Chondrocyte (in vitro differentiated cells): ENCODE measurements at regions not wholly inside any gene's neighbourhood (a gene's known extent, or its start where the extent isn't known, plus 50 kb on each side); places are given as distances from the start of the nearest gene placed in this dataset.

ENCODE experiments used
- DNase-seq: peaks from one replicate; pipeline ENCODE4 v3.0.0; 2021; ENCODE audit warnings: mixed read lengths, low spot score
- H3K27ac Mint-ChIP-seq: one replicate; pipeline ENCODE4 v1.8.0; 2021; ENCODE audit warnings: mild to moderate bottlenecking, moderate library complexity, mixed read lengths; ENCODE audit not compliant: unreplicated experiment
- H3K27me3 Mint-ChIP-seq: 2 replicates; pipeline ENCODE4 v1.8.0; 2021; ENCODE audit warnings: low read depth, mixed read lengths
- H3K36me3 Mint-ChIP-seq: 2 replicates; pipeline ENCODE4 v1.8.0; 2021; ENCODE audit warnings: low read depth, mixed read lengths
- H3K4me1 Mint-ChIP-seq: 2 replicates; pipeline ENCODE4 v1.8.0; 2021; ENCODE audit warnings: low read depth, mild to moderate bottlenecking, mixed read lengths
- H3K4me3 Mint-ChIP-seq: one replicate; pipeline ENCODE4 v1.8.0; 2021; ENCODE audit warnings: mild to moderate bottlenecking, moderate library complexity, mixed read lengths; ENCODE audit not compliant: unreplicated experiment
- H3K9me3 Mint-ChIP-seq: 2 replicates; pipeline ENCODE4 v1.8.0; 2021; ENCODE audit warnings: low read depth, mixed read lengths
- TF ChIP-seq, protein P1 (sequence below): fragments of 200-600 bp; sonication (generic); IDR thresholded peaks from 2 replicates; pipeline ENCODE4 v1.5.0; 2021; ENCODE audit warnings: antibody characterized with exemption, mild to moderate bottlenecking, moderate library complexity

DNA sequence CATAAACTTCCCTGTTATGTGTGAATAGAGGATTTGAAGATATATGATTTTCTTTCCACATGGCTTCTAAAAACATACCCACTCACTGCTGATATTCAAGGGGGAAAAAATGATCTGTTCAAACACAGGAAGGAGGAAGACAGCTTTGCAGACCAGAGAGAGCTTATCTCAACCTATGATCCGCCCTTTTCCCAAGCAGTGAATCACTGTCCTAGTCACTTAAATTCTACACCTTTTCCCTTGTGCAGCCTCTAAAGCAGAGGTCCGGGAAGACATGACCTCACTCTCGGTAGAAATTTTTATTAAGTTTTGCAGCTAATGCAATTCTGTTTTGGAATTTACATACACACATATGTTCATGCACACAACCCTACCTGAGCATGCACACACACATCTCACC, 197.2 kb downstream of the DIRAS2 start:
- H3K9me3 Mint-ChIP-seq, result no peaks in the 10 kb centered on the region
- H3K4me1 Mint-ChIP-seq, result peaks cover 26% of the 10 kb centered on the region
- DNase-seq, result no peak
- no peaks in the 10 kb centered on the region for H3K27me3 Mint-ChIP-seq
- no peaks in the 10 kb centered on the region for H3K36me3 Mint-ChIP-seq
- no peak overlapping the region for H3K4me3 Mint-ChIP-seq
- TF ChIP-seq, protein P1, sequence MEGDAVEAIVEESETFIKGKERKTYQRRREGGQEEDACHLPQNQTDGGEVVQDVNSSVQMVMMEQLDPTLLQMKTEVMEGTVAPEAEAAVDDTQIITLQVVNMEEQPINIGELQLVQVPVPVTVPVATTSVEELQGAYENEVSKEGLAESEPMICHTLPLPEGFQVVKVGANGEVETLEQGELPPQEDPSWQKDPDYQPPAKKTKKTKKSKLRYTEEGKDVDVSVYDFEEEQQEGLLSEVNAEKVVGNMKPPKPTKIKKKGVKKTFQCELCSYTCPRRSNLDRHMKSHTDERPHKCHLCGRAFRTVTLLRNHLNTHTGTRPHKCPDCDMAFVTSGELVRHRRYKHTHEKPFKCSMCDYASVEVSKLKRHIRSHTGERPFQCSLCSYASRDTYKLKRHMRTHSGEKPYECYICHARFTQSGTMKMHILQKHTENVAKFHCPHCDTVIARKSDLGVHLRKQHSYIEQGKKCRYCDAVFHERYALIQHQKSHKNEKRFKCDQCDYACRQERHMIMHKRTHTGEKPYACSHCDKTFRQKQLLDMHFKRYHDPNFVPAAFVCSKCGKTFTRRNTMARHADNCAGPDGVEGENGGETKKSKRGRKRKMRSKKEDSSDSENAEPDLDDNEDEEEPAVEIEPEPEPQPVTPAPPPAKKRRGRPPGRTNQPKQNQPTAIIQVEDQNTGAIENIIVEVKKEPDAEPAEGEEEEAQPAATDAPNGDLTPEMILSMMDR, result no peak
- H3K27ac Mint-ChIP-seq, result no peak overlapping the region

DNA sequence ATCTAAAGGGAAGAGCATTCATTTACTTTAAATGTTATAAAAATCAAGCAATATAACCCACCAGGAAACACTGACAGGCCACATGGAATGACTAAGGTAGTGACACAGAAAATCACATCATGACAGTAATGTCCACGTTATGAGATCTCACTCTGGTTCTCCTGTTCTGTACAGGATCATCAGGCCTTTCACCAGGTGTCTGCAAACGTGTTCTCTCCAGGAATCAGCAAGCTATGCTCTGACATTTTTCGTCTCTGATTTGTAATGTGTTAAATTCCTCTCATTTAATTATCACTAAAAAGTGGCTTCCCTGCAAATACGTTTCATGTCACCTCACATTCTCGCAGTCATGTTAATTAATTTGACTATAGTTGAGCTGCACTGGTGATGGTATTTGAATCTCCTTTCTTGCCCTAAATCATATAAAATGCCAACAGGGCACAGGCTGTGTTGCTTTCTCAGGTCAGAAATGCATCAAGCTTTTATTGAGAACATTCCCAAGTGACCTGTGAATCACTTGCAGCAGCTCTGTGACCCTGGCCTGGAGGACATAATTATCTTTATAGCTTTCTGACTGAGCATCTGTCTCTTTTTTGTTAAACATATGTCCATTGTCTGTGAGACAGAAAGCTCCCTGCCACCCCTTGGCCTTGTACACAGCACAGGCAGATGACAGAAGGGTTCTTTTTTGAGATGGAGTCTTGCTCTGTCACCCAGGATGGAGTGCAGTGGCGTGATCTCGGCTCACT, 196.2 kb downstream of the DIRAS2 start:
- Mint-ChIP-seq H3K9me3 (no peaks in the 10 kb centered on the region), H3K4me1 (peaks cover 26% of the 10 kb centered on the region), H3K27me3 (no peaks in the 10 kb centered on the region), H3K4me3 (no peak overlapping the region), H3K27ac (no peak overlapping the region), H3K36me3 (no peaks in the 10 kb centered on the region)
- TF ChIP-seq, protein P1, result no peak
- no peak for DNase-seq

DNA sequence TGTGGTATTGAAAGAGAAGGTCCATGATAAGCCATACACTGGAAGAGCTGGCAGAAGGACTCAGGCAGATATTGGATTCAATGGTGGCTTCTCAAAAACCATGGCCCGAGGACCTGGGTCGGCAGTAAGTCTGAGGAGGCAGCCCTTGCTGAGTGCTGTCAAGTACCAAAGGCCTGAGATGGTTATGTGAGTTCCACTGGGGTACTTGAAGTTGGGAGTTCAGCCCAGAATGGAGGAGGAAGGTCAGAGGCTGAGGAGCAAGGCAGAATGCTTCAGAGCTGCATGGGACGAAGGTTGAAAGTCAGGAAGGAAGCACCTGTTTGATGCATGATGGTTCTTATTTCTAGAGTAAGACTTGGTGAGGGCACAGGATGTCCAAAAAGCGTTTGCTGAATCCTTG, 194.9 kb downstream of the DIRAS2 start:
- Mint-ChIP-seq H3K4me3 (no peak overlapping the region), H3K27ac (no peak overlapping the region), H3K36me3 (no peaks in the 10 kb centered on the region), H3K27me3 (no peaks in the 10 kb centered on the region), H3K4me1 (peaks cover 14% of the 10 kb centered on the region), H3K9me3 (no peaks in the 10 kb centered on the region)
- no peak for DNase-seq
- TF ChIP-seq, protein P1, result no peak

DNA sequence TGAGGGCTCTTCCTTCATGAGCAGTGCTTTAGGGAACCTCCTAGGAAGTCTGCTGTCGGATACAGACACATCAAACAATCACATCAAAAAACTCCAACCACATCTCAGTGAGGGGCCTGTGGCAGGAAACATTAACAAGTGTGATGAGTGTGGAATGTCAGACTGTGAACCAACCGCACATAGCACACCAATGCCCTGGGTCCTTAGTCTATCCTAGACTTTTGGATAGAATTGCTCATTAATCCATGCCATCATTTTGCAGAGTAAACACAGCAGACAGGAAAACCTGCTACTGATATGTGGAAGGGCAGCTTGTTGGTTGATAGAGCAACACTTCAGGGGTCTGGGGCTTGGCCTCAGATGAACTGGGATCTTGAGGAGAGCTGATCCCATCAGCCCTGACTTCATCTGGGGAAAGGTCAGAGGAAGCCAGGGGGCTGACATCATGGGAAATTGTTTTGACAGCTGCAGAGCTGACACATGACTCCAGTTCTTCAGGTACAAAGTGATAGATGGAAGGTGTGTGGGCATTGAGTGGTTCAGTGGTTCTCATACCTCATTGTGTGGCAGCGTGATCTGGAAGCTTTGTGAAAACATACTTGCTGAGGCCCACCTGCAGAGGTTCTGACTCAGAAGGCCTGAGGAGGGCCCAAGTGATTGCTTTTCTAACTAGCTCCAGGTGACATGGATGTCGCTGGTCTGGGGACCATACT, 193.3 kb downstream of the DIRAS2 start:
- TF ChIP-seq, protein P1, result no peak
- H3K4me3 Mint-ChIP-seq, result no peak overlapping the region
- H3K4me1 Mint-ChIP-seq, result peaks cover 10% of the 10 kb centered on the region

DNA sequence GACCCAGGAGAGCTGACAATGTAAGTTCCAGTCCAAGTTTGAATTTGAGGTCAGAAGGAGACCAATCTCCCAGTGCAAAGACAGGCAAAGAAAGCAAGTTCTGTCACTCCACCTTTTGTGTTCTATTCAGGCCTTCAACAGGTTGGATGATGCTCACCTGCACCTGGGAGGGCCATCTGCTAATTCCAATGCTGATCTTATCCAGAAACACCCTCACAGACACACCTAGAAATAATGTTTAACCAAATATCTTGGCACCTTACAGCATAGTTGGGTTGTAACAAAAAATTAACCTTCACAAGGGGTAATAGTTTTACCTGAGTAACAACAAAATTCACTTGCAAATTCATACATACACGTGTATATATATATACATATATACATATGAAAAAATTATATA, 190.8 kb downstream of the DIRAS2 start:
- H3K4me1 Mint-ChIP-seq, result peaks cover 20% of the 10 kb centered on the region

More for the DNA sequence above, 193.3 kb downstream of the DIRAS2 start:
- no peaks in the 10 kb centered on the region for H3K9me3 Mint-ChIP-seq
- no peak overlapping the region for H3K27ac Mint-ChIP-seq
- no peaks in the 10 kb centered on the region for H3K27me3 Mint-ChIP-seq
- H3K36me3 Mint-ChIP-seq, result no peaks in the 10 kb centered on the region
- DNase-seq, result no peak

More for the DNA sequence above, 190.8 kb downstream of the DIRAS2 start:
- no peak for DNase-seq
- H3K4me3 Mint-ChIP-seq, result no peak overlapping the region
- no peak overlapping the region for H3K27ac Mint-ChIP-seq
- TF ChIP-seq, protein P1, result no peak
- no peaks in the 10 kb centered on the region for H3K27me3 Mint-ChIP-seq
- H3K36me3 Mint-ChIP-seq, result no peaks in the 10 kb centered on the region
- no peaks in the 10 kb centered on the region for H3K9me3 Mint-ChIP-seq
